ENCODE measurements at regions not wholly inside any gene's neighbourhood (a gene's known extent, or its start where the extent isn't known, plus 50 kb on each side); places are given as distances from the start of the nearest gene placed in this dataset.
"Not testable (repeated sequence)": the region's sequence is repeated elsewhere in the genome, so short reads cannot be mapped to it uniquely, and the experiment has no call there.

DNA sequence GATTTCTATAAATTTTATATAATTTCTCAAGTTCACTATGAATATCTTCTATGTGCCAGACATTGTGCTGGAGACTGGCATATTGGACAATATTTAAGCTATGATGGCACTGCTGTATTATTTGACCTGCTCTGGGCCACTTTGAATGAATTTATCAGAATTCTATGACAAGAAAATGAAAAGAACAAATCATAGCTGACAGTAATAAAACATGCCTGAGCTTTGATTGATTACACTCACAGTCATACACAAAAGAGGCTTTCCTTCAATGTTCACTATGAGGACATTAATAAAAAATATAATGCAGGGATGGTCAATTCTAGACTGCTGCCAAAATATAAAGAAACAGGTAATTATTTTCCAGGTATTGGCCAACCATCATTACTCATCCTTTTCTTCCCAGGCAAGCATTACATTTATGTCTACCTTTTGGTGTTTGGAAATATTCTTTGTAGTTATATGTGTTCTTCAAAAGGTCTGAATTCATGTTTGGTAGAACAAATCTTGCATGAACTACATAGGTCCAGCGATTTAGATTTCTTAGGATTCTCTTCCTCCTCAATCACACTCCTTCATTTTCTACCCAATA is 81.0 kb upstream of the ALCAM start:
- H3K4me3 ChIP-seq = no peak overlapping the region
- 70 to 84% methylated on average over 1 of the region's 1 CpG for WGBS, 2 donors
- intact Hi-C loops (cut with DNase I) = no loop called here
- TF ChIP-seq POLR2A (IDR thresholded peaks at IDR 0.05) = no peak
- TF ChIP-seq, protein P1, sequence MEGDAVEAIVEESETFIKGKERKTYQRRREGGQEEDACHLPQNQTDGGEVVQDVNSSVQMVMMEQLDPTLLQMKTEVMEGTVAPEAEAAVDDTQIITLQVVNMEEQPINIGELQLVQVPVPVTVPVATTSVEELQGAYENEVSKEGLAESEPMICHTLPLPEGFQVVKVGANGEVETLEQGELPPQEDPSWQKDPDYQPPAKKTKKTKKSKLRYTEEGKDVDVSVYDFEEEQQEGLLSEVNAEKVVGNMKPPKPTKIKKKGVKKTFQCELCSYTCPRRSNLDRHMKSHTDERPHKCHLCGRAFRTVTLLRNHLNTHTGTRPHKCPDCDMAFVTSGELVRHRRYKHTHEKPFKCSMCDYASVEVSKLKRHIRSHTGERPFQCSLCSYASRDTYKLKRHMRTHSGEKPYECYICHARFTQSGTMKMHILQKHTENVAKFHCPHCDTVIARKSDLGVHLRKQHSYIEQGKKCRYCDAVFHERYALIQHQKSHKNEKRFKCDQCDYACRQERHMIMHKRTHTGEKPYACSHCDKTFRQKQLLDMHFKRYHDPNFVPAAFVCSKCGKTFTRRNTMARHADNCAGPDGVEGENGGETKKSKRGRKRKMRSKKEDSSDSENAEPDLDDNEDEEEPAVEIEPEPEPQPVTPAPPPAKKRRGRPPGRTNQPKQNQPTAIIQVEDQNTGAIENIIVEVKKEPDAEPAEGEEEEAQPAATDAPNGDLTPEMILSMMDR (IDR thresholded peaks at IDR 0.05) = no peak
- no peaks in the 10 kb centered on the region for H3K4me1 ChIP-seq
- H3K27me3 ChIP-seq = peaks cover 0 to 12% (median 0%) of the 10 kb centered on the region in 4 donors
- H3K9me3 ChIP-seq = no peaks in the 10 kb centered on the region
- no peak overlapping the region for H3K27ac ChIP-seq
- H3K36me3 ChIP-seq = no peaks in the 10 kb centered on the region
- no peak for DNase-seq

- 86 to 96% methylated on average over 1 of the region's 1 CpG for WGBS, 2 donors
- intact Hi-C loops (cut with DNase I) = no loop called here
- Histone ChIP-seq H3K9me3 (no peaks in the 10 kb centered on the region), H3K27ac (no peak overlapping the region), H3K36me3 (no peaks in the 10 kb centered on the region), H3K4me3 (no peak overlapping the region), H3K4me1 (no peaks in the 10 kb centered on the region), H3K27me3 (no peaks in the 10 kb centered on the region)
- no peak for TF ChIP-seq POLR2A (IDR thresholded peaks at IDR 0.05)
- TF ChIP-seq, protein P1 (IDR thresholded peaks at IDR 0.05) = no peak
- DNase-seq = no peak
Observed at GRCh38 chr3:105293441-105293840, 73.3 kb upstream of the ALCAM start.

DNA sequence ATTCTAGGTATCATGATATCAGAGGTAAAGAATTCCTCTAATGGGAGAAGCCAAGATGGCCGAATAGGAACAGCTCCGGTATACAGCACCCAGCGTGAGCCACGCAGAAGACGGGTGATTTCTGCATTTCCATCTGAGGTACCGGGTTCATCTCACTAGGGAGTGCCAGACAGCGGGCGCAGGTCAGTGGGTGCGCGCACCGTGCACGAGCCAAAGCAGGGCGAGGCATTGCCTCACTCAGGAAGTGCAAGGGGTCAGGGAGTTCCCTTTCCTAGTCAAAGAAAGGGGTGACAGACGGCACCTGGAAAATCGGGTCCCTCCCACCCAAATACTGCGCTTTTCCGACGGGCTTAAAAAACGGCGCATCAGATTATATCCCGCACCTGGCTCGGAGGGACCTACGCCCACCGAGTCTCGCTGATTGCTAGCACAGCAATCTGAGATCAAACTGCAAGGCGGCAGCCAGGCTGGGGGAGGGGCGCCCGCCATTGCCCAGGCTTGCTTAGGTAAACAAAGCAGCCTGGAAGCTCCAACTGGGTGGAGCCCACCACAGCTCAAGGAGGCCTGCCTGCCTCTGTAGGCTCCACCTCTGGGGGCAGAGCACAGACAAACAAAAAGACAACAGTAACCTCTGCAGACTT is 70.4 kb upstream of the ALCAM start:
- H3K27ac ChIP-seq; H3K27me3 ChIP-seq; H3K36me3 ChIP-seq; DNase-seq; H3K4me1 ChIP-seq; H3K9me3 ChIP-seq; H3K4me3 ChIP-seq; intact Hi-C loops (cut with DNase I): not testable (repeated sequence)
- WGBS, 2 donors = 87 to 89% methylated on average over 9 to 23 of the region's 28 CpGs

- no peaks in the 10 kb centered on the region for H3K36me3 ChIP-seq
- H3K27ac ChIP-seq = no peak overlapping the region
- 71% methylated on average over 1 of the region's 1 CpG; no CpG with 5 or more reads in 1 of the 2 donors for WGBS, 2 donors
- DNase-seq = no peak
- H3K9me3 ChIP-seq = peaks cover 0 to 6% (median 3%) of the 10 kb centered on the region in 3 donors
- TF ChIP-seq POLR2A (IDR thresholded peaks at IDR 0.05) = no peak
- TF ChIP-seq, protein P1 (IDR thresholded peaks at IDR 0.05) = no peak
- H3K4me1 ChIP-seq = no peaks in the 10 kb centered on the region
- H3K27me3 ChIP-seq = no peaks in the 10 kb centered on the region
- intact Hi-C loops (cut with DNase I) = no loop called here
- H3K4me3 ChIP-seq = no peak overlapping the region
Observed at GRCh38 chr3:105304487-105304886, 62.2 kb upstream of the ALCAM start.

- H3K27ac ChIP-seq = no peak overlapping the region
- no peak overlapping the region for H3K4me3 ChIP-seq
- no peak for TF ChIP-seq POLR2A (IDR thresholded peaks at IDR 0.05)
- TF ChIP-seq, protein P1 (IDR thresholded peaks at IDR 0.05) = no peak
- intact Hi-C loops (cut with DNase I) = no loop called here
- 42 to 56% methylated on average over 1 of the region's 1 CpG for WGBS, 2 donors
- no peak for DNase-seq
- H3K27me3 ChIP-seq = no peaks in the 10 kb centered on the region
- no peaks in the 10 kb centered on the region for H3K36me3 ChIP-seq
- peaks cover 0 to 4% (median 0%) of the 10 kb centered on the region in 3 donors for H3K9me3 ChIP-seq
- no peaks in the 10 kb centered on the region for H3K4me1 ChIP-seq
Observed at GRCh38 chr3:105315144-105315543, 51.6 kb upstream of the ALCAM start.
